Upper lobe of left lung (tissue), 6 donors: ENCODE measurements at regions not wholly inside any gene's neighbourhood (a gene's known extent, or its start where the extent isn't known, plus 50 kb on each side); places are given as distances from the start of the nearest gene placed in this dataset.
"Not testable (repeated sequence)": the region's sequence is repeated elsewhere in the genome, so short reads cannot be mapped to it uniquely, and the experiment has no call there.

ENCODE experiments used
- ATAC-seq, 2 donors: fragments of 200-7000 bp; cut with Tn5 transposase; one replicate each; pipeline ENCODE4 v1.9.1; 2022; ENCODE audit warnings: mild to moderate bottlenecking in 2 of 2, moderate library complexity in 2 of 2; ENCODE audit not compliant: low FRiP score in 2 of 2
- DNase-seq, 2 donors: peaks; one replicate each; pipeline ENCODE4 v3.0.0-alpha.2; 2019 to 2020
- H3K27ac ChIP-seq, 4 donors: fragments of 200-600 bp; sonication (generic); one replicate each; pipeline ENCODE4 v1.5.1; 2016 to 2019
- H3K27me3 ChIP-seq, 4 donors: fragments of 200-600 bp; sonication (generic); one replicate each; pipeline ENCODE4 v1.5.1; 2017 to 2019
- H3K36me3 ChIP-seq, 4 donors: fragments of 200-600 bp; sonication (generic); one replicate each; pipeline ENCODE4 v1.5.1; 2016 to 2019
- H3K4me1 ChIP-seq, 4 donors: fragments of 200-600 bp; sonication (generic); one replicate each; pipeline ENCODE4 v1.5.1; 2018 to 2019
- H3K4me3 ChIP-seq, 4 donors: fragments of 200-600 bp; sonication (generic); one replicate each; pipeline ENCODE4 v1.5.1; 2017 to 2019; ENCODE audit warnings: mild to moderate bottlenecking in 2 of 4, moderate library complexity in 1 of 4
- H3K9me3 ChIP-seq, 4 donors: fragments of 200-600 bp; sonication (generic); one replicate each; pipeline ENCODE4 v1.5.1; 2018 to 2019
- EP300 ChIP-seq, 4 donors: sonication (generic); formaldehyde crosslinking; IDR thresholded peaks; one replicate each; pipeline ENCODE4 v1.5.1; 2017; ENCODE audit warnings: antibody characterized with exemption in 4 of 4, control low read depth in 2 of 4
- POLR2A ChIP-seq, 4 donors: fragments of 450-650 bp; IDR thresholded peaks; one replicate each; pipeline ENCODE4 v1.5.1; 2016 to 2017; ENCODE audit warnings: antibody characterized with exemption in 4 of 4, mild to moderate bottlenecking in 2 of 4
- POLR2AphosphoS5 ChIP-seq, 2 donors: sonication (generic); formaldehyde crosslinking; IDR thresholded peaks; one replicate each; pipeline ENCODE4 v1.5.1; 2017; ENCODE audit warnings: antibody characterized with exemption in 2 of 2
- WGBS, 2 donors: methylation state at CpG; one replicate each; pipeline ENCODE4 v1.1.5; 2017 to 2018; 5-methylcytosine and 5-hydroxymethylcytosine counted together
- TF ChIP-seq, protein P1 (sequence below), 6 experiments: fragments of 450-650 bp in 4 of 6; fragments of 200-600 bp in 2 of 6; sonication (generic) in 2 of 6; IDR thresholded peaks; one replicate each; pipeline ENCODE4 v1.5.1; 2016 to 2019; ENCODE audit warnings: antibody characterized with exemption in 6 of 6
- donor health status: DM: no; HTN: no; CAD: no; lungs with moderate emphysema.
- donor health status: DM: no; HTN: yes; CAD: no; lungs with severe emphysema.

- ATAC-seq (no peak), DNase-seq (no peak)
- H3K4me1 ChIP-seq, result no peaks in the 10 kb centered on the region
- TF ChIP-seq, protein P1, sequence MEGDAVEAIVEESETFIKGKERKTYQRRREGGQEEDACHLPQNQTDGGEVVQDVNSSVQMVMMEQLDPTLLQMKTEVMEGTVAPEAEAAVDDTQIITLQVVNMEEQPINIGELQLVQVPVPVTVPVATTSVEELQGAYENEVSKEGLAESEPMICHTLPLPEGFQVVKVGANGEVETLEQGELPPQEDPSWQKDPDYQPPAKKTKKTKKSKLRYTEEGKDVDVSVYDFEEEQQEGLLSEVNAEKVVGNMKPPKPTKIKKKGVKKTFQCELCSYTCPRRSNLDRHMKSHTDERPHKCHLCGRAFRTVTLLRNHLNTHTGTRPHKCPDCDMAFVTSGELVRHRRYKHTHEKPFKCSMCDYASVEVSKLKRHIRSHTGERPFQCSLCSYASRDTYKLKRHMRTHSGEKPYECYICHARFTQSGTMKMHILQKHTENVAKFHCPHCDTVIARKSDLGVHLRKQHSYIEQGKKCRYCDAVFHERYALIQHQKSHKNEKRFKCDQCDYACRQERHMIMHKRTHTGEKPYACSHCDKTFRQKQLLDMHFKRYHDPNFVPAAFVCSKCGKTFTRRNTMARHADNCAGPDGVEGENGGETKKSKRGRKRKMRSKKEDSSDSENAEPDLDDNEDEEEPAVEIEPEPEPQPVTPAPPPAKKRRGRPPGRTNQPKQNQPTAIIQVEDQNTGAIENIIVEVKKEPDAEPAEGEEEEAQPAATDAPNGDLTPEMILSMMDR (IDR thresholded peaks at IDR 0.05), result no peak
- no peak for TF ChIP-seq EP300 (IDR thresholded peaks at IDR 0.05)
- TF ChIP-seq POLR2A (IDR thresholded peaks at IDR 0.05), result no peak
- TF ChIP-seq POLR2AphosphoS5 (IDR thresholded peaks at IDR 0.05), result no peak
- no peaks in the 10 kb centered on the region for H3K9me3 ChIP-seq
- no peak overlapping the region for H3K4me3 ChIP-seq
- no peaks in the 10 kb centered on the region for H3K27me3 ChIP-seq
- H3K36me3 ChIP-seq, result no peaks in the 10 kb centered on the region
- 97% methylated on average over 3 of the region's 3 CpGs for WGBS, 2 donors
- no peak overlapping the region for H3K27ac ChIP-seq
These were observed 98.9 kb upstream of the AMZ2 start for GRCh38 chr17:68148936-68149335.

GRCh38 chr17:68152161-68152571 lies 95.7 kb upstream of the AMZ2 start:
- Histone ChIP-seq H3K27ac (no peak overlapping the region), H3K4me3 (no peak overlapping the region), H3K9me3 (no peaks in the 10 kb centered on the region), H3K36me3 (no peaks in the 10 kb centered on the region), H3K4me1 (no peaks in the 10 kb centered on the region), H3K27me3 (no peaks in the 10 kb centered on the region)
- WGBS, 2 donors, result 94 to 96% methylated on average over 18 of the region's 18 CpGs
- DNase-seq, result peak in 1 of 2 donors; percentile 42
- TF ChIP-seq POLR2A (IDR thresholded peaks at IDR 0.05) (no peak), POLR2AphosphoS5 (IDR thresholded peaks at IDR 0.05) (no peak), EP300 (IDR thresholded peaks at IDR 0.05) (no peak)
- TF ChIP-seq, protein P1 (IDR thresholded peaks at IDR 0.05), result no peak
- ATAC-seq, result no peak

DNA sequence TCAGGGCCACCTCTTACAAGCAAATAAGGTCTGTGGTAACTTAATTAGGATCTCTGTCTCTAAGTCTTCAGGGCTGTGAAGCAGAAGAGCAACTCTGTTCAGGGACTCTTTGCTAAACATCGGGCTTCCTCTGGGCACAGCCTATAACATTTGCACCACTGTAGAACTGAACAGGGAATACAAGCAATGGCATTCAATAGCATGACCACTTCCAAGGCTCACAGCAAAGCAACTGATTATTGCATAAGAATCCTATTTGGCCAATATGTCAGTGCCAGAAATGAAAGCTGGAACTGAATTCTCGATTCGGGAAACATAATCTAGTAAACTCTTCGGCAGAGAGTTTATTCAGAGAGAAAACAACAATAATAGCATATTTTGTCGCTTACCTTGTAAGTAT lies 92.2 kb upstream of the AMZ2 start:
- no peaks in the 10 kb centered on the region for H3K27me3 ChIP-seq
- ATAC-seq (no peak), DNase-seq (no peak)

DNA sequence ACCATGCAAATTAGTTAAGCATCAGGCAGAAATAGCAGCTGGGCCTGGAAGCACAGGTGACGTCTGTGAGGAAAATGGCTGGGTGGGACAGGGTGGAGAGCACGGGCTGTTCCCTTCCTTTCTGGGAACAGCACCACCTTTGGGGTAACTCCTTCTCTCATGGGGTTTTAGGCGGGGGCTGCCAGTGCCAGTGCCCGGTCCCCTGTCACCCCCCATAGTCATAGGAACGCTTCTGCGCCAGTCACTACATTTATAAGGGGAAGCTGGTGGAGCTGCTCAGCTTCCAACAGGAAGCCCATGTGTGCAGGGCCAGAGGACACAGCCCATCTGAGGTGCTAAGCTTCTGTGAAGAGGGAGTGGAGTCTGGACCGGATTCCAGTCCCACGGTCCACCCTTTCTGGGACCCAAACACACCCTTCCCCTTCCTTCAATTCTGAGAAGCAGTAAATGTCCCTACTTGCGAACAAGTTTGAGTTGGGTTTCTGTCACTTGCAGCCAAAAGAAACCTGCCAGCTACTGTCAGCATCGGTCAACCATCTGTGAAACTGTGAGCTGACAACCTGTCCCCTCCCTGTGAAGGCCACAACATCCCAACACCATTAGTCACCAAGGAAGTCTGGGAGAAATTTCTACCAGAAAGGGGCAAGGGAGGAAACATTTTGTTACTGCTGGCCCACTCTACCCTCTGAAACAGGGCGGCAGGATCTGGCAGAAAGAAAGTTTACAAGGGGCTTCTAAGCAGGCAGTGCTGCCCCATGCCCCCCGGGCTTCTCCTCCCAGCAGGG lies 86.0 kb upstream of the AMZ2 start:
- Histone ChIP-seq H3K4me3 (no peak overlapping the region), H3K27me3 (no peaks in the 10 kb centered on the region), H3K27ac (peak overlapping the region in 1 of 4 donors; percentile 43), H3K9me3 (no peaks in the 10 kb centered on the region), H3K36me3 (no peaks in the 10 kb centered on the region), H3K4me1 (peaks cover 0 to 3% (median 0%) of the 10 kb centered on the region in 4 donors)
- no peak for DNase-seq
- peak in 1 of 2 donors; percentile 37 for ATAC-seq
- TF ChIP-seq POLR2A (IDR thresholded peaks at IDR 0.05) (no peak), EP300 (IDR thresholded peaks at IDR 0.05) (no peak), POLR2AphosphoS5 (IDR thresholded peaks at IDR 0.05) (no peak)
- TF ChIP-seq, protein P1 (IDR thresholded peaks at IDR 0.05), result no peak
- 79 to 80% methylated on average over 7 to 11 of the region's 12 CpGs for WGBS, 2 donors

More for the DNA sequence above, 92.2 kb upstream of the AMZ2 start:
- no peak overlapping the region for H3K4me3 ChIP-seq
- H3K4me1 ChIP-seq, result no peaks in the 10 kb centered on the region
- H3K36me3 ChIP-seq, result no peaks in the 10 kb centered on the region
- TF ChIP-seq EP300 (IDR thresholded peaks at IDR 0.05) (no peak), POLR2A (IDR thresholded peaks at IDR 0.05) (no peak), POLR2AphosphoS5 (IDR thresholded peaks at IDR 0.05) (no peak)
- TF ChIP-seq, protein P1 (IDR thresholded peaks at IDR 0.05), result no peak
- no peaks in the 10 kb centered on the region for H3K9me3 ChIP-seq
- H3K27ac ChIP-seq, result no peak overlapping the region
- 87 to 90% methylated on average over 5 of the region's 5 CpGs for WGBS, 2 donors

DNA sequence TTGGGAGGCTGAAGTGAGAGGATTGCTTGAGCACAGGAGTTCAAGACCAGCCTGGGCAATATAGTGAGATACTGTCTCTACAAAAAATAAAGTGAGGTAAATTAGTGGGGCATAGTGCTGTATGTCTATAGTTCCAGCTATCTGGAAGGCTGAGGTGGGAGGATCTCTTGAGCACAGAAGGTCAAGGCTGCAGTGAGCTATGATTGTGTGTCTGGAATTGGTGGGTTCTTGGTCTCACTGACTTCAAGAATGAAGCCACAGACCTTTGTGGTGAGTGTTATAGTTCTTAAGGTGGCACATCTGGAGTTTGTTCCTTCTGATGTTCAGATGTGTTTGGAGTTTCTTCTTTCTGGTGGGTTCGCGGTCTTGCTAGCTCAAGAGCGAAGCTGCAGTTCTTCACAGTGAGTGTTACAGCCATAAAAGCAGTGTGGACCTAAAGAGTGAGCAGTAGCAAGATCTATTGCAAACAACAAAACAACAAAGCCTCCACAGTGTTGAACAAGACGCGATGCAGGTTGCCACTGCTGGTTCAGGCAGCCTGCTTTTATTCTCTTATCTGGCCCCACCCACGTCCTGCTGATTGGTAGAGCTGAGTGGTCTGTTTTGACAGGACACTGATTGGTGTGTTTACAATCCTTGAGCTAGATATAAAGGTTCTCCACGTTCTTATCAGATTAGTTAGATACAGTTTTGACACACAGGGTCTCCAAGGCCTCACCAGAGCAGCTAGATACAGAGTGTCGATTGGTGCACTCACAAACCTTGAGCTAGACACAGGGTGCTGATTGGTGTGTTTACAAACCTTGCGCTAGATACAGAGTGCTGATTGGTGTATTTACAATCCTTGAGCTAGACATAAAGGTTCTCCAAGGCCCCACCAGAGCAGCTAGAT lies 79.3 kb upstream of the AMZ2 start:
- WGBS, 2 donors, result 74 to 94% methylated on average over 7 to 9 of the region's 9 CpGs
- H3K4me3 ChIP-seq, H3K36me3 ChIP-seq, DNase-seq, H3K27ac ChIP-seq, H3K9me3 ChIP-seq, ATAC-seq, H3K27me3 ChIP-seq, H3K4me1 ChIP-seq: not testable (repeated sequence)

- H3K9me3 ChIP-seq, H3K36me3 ChIP-seq, H3K27me3 ChIP-seq, H3K4me1 ChIP-seq, H3K27ac ChIP-seq, ATAC-seq: not testable (repeated sequence)
- H3K4me3 ChIP-seq, result peak overlapping the region in 3 of 4 donors; percentile 11 to 37 (median 17)
- DNase-seq, result peak in 1 of 2 donors; percentile 85
- 92% methylated on average over 24 to 36 of the region's 42 CpGs for WGBS, 2 donors
These were observed 78.5 kb upstream of the AMZ2 start for GRCh38 chr17:68169165-68169821.
